GM12864 (cell line): ENCODE measurements at regions not wholly inside any gene's neighbourhood (a gene's known extent, or its start where the extent isn't known, plus 50 kb on each side); places are given as distances from the start of the nearest gene placed in this dataset.

ENCODE experiments used
- DNase-seq: peaks from one replicate; pipeline ENCODE4 v3.0.0-alpha.2; 2011; ENCODE audit warnings: low read depth
- H3K4me3 ChIP-seq: 2 replicates; pipeline ENCODE4 v1.5.1; 2011; ENCODE audit warnings: mild to moderate bottlenecking, low read depth, low read length, control low read depth
- TF ChIP-seq, protein P1 (sequence below): IDR thresholded peaks from 2 replicates; pipeline ENCODE4 v1.5.1; 2011; ENCODE audit warnings: low read depth, mild to moderate bottlenecking, moderate library complexity, low read length, control low read depth, inconsistent platforms; ENCODE audit errors: missing control alignments

DNA sequence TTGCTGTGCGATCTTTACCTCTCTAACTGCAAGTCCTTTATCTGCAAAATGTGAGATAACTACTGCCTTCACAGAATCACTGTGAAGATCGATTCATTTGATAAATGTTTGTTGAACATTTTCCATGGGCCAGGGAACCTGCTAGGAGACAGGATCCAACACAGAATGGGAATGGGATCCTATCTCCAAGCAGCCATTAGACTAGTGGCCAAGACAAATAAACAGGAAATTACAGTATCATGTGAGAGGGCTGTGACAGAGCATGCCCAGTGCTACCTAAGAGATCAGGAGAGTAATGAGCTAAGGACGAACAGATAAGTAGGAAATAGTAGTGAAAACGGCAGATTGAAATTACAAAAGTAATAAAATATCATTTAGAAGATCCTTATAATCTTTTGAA is 105.7 kb downstream of the GRIN2B start:
- TF ChIP-seq, protein P1, sequence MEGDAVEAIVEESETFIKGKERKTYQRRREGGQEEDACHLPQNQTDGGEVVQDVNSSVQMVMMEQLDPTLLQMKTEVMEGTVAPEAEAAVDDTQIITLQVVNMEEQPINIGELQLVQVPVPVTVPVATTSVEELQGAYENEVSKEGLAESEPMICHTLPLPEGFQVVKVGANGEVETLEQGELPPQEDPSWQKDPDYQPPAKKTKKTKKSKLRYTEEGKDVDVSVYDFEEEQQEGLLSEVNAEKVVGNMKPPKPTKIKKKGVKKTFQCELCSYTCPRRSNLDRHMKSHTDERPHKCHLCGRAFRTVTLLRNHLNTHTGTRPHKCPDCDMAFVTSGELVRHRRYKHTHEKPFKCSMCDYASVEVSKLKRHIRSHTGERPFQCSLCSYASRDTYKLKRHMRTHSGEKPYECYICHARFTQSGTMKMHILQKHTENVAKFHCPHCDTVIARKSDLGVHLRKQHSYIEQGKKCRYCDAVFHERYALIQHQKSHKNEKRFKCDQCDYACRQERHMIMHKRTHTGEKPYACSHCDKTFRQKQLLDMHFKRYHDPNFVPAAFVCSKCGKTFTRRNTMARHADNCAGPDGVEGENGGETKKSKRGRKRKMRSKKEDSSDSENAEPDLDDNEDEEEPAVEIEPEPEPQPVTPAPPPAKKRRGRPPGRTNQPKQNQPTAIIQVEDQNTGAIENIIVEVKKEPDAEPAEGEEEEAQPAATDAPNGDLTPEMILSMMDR = no peak
- no peak for DNase-seq
- H3K4me3 ChIP-seq = no peak overlapping the region

DNA sequence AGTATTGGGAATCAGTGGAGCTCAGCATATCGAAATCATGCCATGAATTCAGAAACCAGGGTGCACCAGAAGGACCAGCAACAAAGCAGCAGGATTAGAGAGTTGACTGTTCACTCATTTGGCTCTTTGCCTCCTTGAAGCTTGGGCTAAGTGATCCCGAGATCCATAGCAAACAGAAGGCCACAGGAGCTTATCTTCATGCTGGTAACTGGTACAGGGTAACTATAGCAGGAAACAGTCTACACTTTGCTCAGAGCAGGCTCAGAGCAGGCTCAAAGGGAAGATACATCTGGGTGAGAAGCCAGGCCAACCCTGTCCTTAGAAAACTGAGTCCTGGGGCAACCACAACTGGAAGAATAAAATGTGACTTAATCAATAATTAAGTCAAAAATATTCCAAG is 111.1 kb downstream of the GRIN2B start:
- H3K4me3 ChIP-seq = no peak overlapping the region
- DNase-seq = no peak
- TF ChIP-seq, protein P1 = no peak

DNA sequence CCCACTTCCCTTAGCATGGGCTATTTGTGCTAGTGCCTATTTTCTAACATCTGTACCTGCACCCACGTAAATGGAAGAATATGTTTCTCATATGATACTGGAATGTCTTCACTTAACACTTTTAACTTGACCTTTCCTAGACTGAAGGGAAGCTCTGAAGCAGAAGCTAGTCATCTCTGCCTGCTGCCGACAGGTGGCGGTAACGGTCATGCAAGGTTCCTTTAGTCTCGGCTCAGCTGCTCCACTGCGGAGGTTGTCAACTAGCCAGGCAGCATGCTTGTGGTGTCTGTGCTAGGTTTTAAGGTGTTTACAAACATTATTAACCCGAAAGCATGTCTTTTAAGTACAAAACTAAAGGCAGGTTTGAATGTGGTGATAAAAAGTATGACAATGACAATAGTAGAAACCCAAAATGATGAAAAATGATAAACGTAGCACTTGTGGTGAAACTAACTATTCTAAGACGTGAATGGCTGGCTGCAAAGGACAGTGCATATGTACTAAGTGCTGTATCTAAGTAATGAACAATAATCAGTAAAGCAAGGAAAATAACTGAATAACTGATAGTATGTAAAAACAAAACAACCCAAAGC is 117.2 kb downstream of the GRIN2B start:
- TF ChIP-seq, protein P1 = peak; percentile 97
- DNase-seq = peak; percentile 24
- no peak overlapping the region for H3K4me3 ChIP-seq

DNA sequence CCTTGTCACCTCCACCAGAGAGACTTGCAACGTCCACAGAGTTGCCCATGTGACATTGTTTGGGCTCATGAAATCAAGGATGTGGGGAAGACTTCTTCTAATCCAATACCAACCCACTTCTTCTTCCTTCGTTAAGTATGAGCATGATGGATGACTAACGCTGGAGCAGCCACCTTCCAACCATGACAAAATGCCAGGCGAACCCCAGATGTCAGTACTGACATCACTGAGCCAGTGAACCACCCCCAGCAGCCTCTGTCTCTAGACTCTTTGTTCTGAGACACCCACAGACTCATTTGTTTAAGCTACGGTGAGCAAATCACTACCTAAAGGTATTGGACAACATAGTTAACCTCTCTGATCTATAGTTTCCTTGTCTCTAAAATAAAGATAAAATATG is 123.7 kb downstream of the GRIN2B start:
- no peak for DNase-seq
- H3K4me3 ChIP-seq = no peak overlapping the region
- TF ChIP-seq, protein P1 = no peak

DNA sequence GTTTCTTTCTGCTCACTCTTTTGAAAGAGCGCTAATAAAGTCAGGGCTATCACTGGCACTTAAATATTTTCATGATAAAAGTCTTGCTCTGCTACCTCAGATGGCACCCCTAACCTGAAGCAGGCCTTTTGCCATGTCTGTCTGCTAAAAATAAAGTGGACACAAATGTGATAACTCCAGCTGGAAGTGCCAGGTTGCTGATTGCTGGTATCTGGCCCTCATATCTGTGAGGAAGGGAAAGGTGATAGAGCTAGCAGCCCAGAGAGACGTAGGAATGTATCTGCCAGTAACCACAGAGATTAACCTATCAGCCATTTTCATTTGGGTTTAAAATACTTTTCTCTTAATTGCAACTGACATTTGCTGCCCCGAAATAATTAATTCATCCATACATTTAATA is 127.9 kb downstream of the GRIN2B start:
- no peak for DNase-seq
- TF ChIP-seq, protein P1 = no peak
- no peak overlapping the region for H3K4me3 ChIP-seq

DNA sequence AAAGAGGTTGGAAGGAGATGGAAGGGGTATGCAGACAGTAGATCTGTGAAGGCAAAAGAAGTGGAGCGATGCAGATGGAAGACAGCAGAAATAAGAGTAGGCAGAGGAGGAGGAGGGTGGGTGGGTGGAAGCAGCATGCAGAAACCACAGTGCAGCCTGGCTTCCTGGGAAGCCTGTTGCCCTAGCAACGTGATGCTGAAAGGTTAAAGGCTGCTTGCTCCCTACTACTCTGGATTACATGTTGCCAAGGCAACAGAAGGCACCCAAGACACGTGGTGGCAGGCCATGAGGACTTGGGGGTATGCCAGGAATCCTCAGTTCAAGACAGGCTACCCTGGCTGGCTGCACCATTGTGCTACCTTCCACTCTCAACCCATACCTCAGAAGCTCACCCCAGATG is 129.6 kb downstream of the GRIN2B start:
- no peak for DNase-seq
- H3K4me3 ChIP-seq = no peak overlapping the region
- TF ChIP-seq, protein P1 = no peak

DNA sequence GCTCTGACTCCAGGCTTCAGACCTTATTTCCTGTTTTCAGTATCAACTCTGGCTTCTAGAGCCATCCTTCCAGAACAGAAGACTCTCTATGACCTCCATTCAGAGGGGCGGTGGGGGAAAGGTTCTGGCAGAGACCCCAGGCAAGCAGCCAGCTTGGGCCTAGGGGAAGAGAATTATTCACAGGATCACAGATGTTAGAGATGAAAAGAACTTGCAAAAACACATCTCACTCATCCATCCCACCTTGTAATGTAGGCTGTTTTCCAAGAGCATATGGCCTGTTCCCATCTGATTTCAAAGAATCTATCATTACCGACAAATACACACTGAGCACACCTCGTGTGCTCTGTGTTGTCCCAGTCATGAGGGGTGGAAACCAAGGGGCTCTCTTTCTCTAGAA is 131.9 kb downstream of the GRIN2B start:
- TF ChIP-seq, protein P1 = no peak
- no peak for DNase-seq
- H3K4me3 ChIP-seq = no peak overlapping the region
